Lower leg skin (tissue), 3 donors: ENCODE measurements at regions not wholly inside any gene's neighbourhood (a gene's known extent, or its start where the extent isn't known, plus 50 kb on each side); places are given as distances from the start of the nearest gene placed in this dataset.

Experiments
- CTCF ChIP-seq, 3 donors: fragments of 450-650 bp; IDR thresholded peaks; one replicate each; pipeline ENCODE4 v1.5.1; 2016; ENCODE audit warnings: antibody characterized with exemption in 3 of 3, mild to moderate bottlenecking in 3 of 3, moderate library complexity in 2 of 3
- POLR2A ChIP-seq, 2 donors: fragments of 450-650 bp; IDR thresholded peaks; one replicate each; pipeline ENCODE4 v1.6.1; 2016 to 2017; ENCODE audit warnings: antibody characterized with exemption in 2 of 2, mild to moderate bottlenecking in 1 of 2, moderate library complexity in 1 of 2

- TF ChIP-seq CTCF (IDR thresholded peaks at IDR 0.05) (no peak), POLR2A (IDR thresholded peaks at IDR 0.05) (no peak)
These were observed 66.3 kb downstream of the ZIC5 start for GRCh38 chr13:99905224-99905623.
